Glutamatergic neuron (in vitro differentiated cells): ENCODE measurements at regions not wholly inside any gene's neighbourhood (a gene's known extent, or its start where the extent isn't known, plus 50 kb on each side); places are given as distances from the start of the nearest gene placed in this dataset.

Source experiments
- DNase-seq: peaks from one replicate; pipeline ENCODE4 v3.0.0; 2022
- H3K27ac Mint-ChIP-seq: one replicate; pipeline ENCODE4 v1.8.0; 2020; ENCODE audit warnings: mild to moderate bottlenecking, mixed read lengths, inconsistent platforms; ENCODE audit not compliant: unreplicated experiment
- H3K27me3 Mint-ChIP-seq: one replicate; pipeline ENCODE4 v1.8.0; 2020; ENCODE audit warnings: mild to moderate bottlenecking, moderate library complexity, mixed read lengths, inconsistent platforms; ENCODE audit not compliant: unreplicated experiment
- H3K36me3 Mint-ChIP-seq: one replicate; pipeline ENCODE4 v1.8.0; 2020; ENCODE audit warnings: mild to moderate bottlenecking, mixed read lengths, inconsistent platforms; ENCODE audit not compliant: unreplicated experiment
- H3K4me1 Mint-ChIP-seq: one replicate; pipeline ENCODE4 v1.8.0; 2020; ENCODE audit warnings: mild to moderate bottlenecking, low read depth, mixed read lengths, inconsistent platforms; ENCODE audit not compliant: unreplicated experiment
- H3K4me3 Mint-ChIP-seq: one replicate; pipeline ENCODE4 v1.8.0; 2020; ENCODE audit warnings: mild to moderate bottlenecking, mixed read lengths, inconsistent platforms; ENCODE audit not compliant: unreplicated experiment
- H3K9me3 Mint-ChIP-seq: one replicate; pipeline ENCODE4 v1.8.0; 2020; ENCODE audit warnings: mild to moderate bottlenecking, moderate library complexity, mixed read lengths, inconsistent platforms; ENCODE audit not compliant: unreplicated experiment
- TF ChIP-seq, protein P1 (sequence below): fragments of 200-600 bp; sonication (generic); IDR thresholded peaks from one replicate; pipeline ENCODE4 v1.5.0; 2021; ENCODE audit not compliant: partially characterized antibody, unreplicated experiment

DNA sequence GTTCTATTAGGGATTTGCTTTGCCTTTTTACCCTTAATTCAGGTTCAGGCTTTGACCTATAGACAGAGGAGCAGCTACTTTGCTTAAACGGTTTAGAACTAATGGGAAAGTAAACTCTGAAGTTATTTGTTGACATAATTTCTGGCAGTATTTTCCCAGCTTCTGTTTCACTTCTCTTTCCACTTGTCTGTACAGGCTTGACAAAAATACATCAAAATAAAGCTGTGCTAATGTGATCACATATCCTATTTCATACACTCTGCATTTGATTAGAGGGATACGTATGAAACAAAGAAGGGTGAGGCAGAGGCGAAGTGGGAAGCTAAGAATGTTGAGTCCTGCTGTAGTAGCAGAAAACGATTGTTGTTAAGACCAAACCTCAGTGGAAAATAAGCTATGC lies 389.1 kb upstream of the RARB start:
- no peak overlapping the region for H3K27ac Mint-ChIP-seq
- H3K4me3 Mint-ChIP-seq, result no peak overlapping the region
- TF ChIP-seq, protein P1, sequence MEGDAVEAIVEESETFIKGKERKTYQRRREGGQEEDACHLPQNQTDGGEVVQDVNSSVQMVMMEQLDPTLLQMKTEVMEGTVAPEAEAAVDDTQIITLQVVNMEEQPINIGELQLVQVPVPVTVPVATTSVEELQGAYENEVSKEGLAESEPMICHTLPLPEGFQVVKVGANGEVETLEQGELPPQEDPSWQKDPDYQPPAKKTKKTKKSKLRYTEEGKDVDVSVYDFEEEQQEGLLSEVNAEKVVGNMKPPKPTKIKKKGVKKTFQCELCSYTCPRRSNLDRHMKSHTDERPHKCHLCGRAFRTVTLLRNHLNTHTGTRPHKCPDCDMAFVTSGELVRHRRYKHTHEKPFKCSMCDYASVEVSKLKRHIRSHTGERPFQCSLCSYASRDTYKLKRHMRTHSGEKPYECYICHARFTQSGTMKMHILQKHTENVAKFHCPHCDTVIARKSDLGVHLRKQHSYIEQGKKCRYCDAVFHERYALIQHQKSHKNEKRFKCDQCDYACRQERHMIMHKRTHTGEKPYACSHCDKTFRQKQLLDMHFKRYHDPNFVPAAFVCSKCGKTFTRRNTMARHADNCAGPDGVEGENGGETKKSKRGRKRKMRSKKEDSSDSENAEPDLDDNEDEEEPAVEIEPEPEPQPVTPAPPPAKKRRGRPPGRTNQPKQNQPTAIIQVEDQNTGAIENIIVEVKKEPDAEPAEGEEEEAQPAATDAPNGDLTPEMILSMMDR, result no peak
- H3K36me3 Mint-ChIP-seq, result no peaks in the 10 kb centered on the region
- H3K27me3 Mint-ChIP-seq, result peaks cover 2% of the 10 kb centered on the region
- no peak for DNase-seq
- H3K4me1 Mint-ChIP-seq, result no peaks in the 10 kb centered on the region
- peaks cover 3% of the 10 kb centered on the region for H3K9me3 Mint-ChIP-seq

DNA sequence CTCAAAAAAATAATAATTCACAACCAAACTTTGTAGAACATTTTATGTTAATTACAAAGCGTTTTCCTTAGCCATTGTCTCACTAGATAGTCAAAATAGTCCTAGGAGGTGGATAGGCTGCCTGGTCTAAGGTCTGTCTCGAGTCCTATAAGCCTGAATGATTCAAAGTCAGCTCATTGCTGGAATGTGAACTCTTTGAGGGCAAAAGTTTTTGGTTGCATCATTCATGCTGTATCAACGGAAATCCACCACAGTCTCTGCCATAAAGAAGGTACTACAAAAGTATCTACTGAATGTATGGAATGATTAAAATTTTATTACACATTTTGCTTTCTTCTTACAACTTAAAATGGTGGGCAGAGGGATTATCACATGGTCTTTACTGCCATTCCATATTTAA lies 387.3 kb upstream of the RARB start:
- DNase-seq, result no peak
- no peak overlapping the region for H3K27ac Mint-ChIP-seq
- H3K27me3 Mint-ChIP-seq, result peaks cover 4% of the 10 kb centered on the region
- no peaks in the 10 kb centered on the region for H3K4me1 Mint-ChIP-seq
- H3K9me3 Mint-ChIP-seq, result peaks cover 3% of the 10 kb centered on the region
- no peaks in the 10 kb centered on the region for H3K36me3 Mint-ChIP-seq
- no peak overlapping the region for H3K4me3 Mint-ChIP-seq
- TF ChIP-seq, protein P1, result no peak

DNA sequence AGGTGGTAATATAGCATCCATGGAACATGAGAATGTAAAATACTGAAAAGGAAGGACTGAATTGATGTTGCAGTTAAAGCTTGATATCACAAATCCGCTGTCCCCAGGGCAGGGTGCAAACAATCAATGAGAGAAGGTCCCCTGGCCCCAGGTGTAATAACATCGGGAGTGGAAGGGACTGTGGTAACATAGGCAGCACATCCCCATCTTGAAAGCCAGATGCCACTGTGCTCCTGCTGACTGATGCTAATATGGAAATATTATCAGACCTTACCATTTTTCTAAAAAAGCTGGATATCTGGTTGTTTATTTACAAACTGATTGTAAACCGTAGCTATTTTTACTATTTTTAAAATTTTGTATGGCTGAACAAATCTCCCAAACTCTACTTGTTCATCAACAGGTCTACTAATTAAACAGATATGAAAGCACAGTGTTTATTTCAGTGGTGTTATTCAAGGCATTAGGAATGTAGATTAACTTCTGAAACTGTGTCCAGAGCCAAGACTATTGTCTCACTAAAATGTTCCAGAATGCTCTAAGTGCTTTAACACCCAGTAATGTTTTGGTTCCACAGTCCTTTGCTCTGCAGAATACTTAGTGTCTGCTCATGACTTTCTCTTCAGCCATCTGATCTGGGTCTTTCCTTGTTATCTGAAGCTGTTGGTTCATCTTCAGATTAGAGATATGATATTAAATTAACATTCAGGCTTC lies 386.0 kb upstream of the RARB start:
- TF ChIP-seq, protein P1, result no peak
- Mint-ChIP-seq H3K36me3 (no peaks in the 10 kb centered on the region), H3K4me1 (no peaks in the 10 kb centered on the region), H3K27ac (no peak overlapping the region), H3K27me3 (peaks cover 4% of the 10 kb centered on the region), H3K9me3 (peaks cover 3% of the 10 kb centered on the region), H3K4me3 (no peak overlapping the region)
- DNase-seq, result no peak

DNA sequence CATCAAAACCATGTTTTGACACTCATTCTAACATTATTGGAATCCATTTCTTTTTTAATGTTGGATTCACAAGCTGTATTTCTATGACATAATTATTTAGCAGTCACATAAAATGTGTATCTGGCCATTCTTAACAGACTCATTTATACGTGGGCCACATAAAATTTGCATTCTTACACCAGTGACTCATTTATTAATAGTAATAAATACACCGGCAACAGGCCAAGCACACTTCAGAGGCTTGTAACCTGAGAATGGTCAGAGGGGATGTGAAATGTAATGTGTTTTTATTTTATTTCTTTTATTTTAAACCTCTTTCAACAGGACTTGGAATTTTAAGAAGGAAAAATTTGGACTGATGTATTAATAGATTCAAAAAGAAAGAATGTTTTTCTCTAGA lies 384.9 kb upstream of the RARB start:
- peaks cover 4% of the 10 kb centered on the region for H3K36me3 Mint-ChIP-seq

DNA sequence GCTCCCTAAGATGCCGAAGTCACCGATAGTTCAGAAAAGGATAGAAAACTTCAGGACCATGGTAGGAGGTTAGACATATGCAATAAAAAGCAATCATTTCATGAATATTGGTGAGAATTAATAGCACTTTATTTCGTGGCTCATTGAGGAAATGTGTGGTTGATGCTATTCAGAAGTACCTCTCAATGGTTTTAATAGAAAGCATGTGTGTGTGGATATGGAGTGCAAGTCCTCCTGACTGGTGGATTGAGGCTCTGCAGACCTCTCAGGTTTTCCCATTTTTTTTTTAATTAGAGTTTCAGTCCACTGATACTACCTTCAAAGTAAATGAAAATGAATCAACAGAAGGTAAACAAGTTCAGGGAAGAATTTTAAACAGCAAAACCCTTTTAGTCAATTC lies 384.3 kb upstream of the RARB start:
- TF ChIP-seq, protein P1, result no peak
- H3K36me3 Mint-ChIP-seq, result peaks cover 4% of the 10 kb centered on the region
- H3K4me1 Mint-ChIP-seq, result no peaks in the 10 kb centered on the region
- H3K27ac Mint-ChIP-seq, result no peak overlapping the region
- no peak overlapping the region for H3K4me3 Mint-ChIP-seq
- H3K27me3 Mint-ChIP-seq, result peaks cover 4% of the 10 kb centered on the region
- H3K9me3 Mint-ChIP-seq, result peaks cover 3% of the 10 kb centered on the region
- DNase-seq, result no peak

More for the DNA sequence above, 384.9 kb upstream of the RARB start:
- TF ChIP-seq, protein P1, result no peak
- no peak for DNase-seq
- Mint-ChIP-seq H3K4me1 (no peaks in the 10 kb centered on the region), H3K9me3 (peaks cover 3% of the 10 kb centered on the region), H3K4me3 (no peak overlapping the region), H3K27me3 (peaks cover 4% of the 10 kb centered on the region), H3K27ac (no peak overlapping the region)
